K562 (cell line): ENCODE measurements at regions not wholly inside any gene's neighbourhood (a gene's known extent, or its start where the extent isn't known, plus 50 kb on each side); places are given as distances from the start of the nearest gene placed in this dataset.

Experiments
- ATAC-seq: fragments of 200-7000 bp; cut with Tn5 transposase; 3 replicates; pipeline ENCODE4 v1.9.1; 2020; ENCODE audit warnings: moderate library complexity
- BruUV-seq: library from RNA; stranded (reverse); fragments of 400-500 nt; replicated peaks from 2 replicates; lab custom pipeline; 2021; lab: Mats Ljungman, UMichigan
- CTCF ChIA-PET: fragments of 300-600 bp; formaldehyde crosslinking; extraction: SDS; loops from one replicate; lab custom pipeline; 2021; ENCODE audit warnings: low intra/inter-chr PET ratio; lab: Yijun Ruan, JAX
- POLR2A ChIA-PET: fragments of 300-600, 350-650 bp; sonication (Branson Sonifier 250); formaldehyde crosslinking; extraction: SDS; loops from one replicate; lab custom pipeline; 2021; ENCODE audit warnings: antibody characterized with exemption, inconsistent platforms; lab: Yijun Ruan, JAX
- DNase-seq, 4 experiments: peaks; one replicate each; pipeline versions ENCODE4 v3.0.0 to v3.0.0-alpha.2; 2011 to 2018; ENCODE audit warnings: low spot score in 3 of 4, mixed read lengths in 3 of 4; ENCODE audit errors: extremely low read depth in 1 of 4
- FAIRE-seq: peaks from 2 replicates; lab custom pipeline; 2011; peaks lifted over from hg19 to GRCh38; lab: Jason Lieb, UNC
- H2AFZ ChIP-seq: 2 replicates; pipeline ENCODE4 v1.6.0; 2011; ENCODE audit warnings: low read depth, low read length, control low read depth, inconsistent platforms
- H3K27ac ChIP-seq: fragments of 200-600 bp; 3 replicates; pipeline ENCODE4 v1.8.0; 2011; ENCODE audit warnings: low read depth, mild to moderate bottlenecking, control low read depth, inconsistent platforms, low read length, moderate library complexity, mixed read lengths; ENCODE audit errors: extremely low read depth
- H3K27me3 ChIP-seq, 2 experiments: fragments of 300-600 bp in 1 of 2; 2 replicates in 1 of 2; 3 replicates in 1 of 2; pipeline versions ENCODE4 v1.6.0 to v1.8.0; 2011; ENCODE audit warnings: inconsistent platforms in 2 of 2, low read length in 2 of 2, mild to moderate bottlenecking in 1 of 2, mixed read lengths in 1 of 2, moderate library complexity in 1 of 2; ENCODE audit not compliant: control insufficient read depth in 2 of 2, insufficient read depth in 2 of 2
- H3K36me3 ChIP-seq: fragments of 300-600 bp; 3 replicates; pipeline ENCODE4 v1.8.0; 2011; ENCODE audit warnings: mild to moderate bottlenecking, low read length, inconsistent platforms; ENCODE audit not compliant: control insufficient read depth, insufficient read depth
- H3K4me1 ChIP-seq, 2 experiments: fragments of 200-600 bp in 1 of 2; replicated peaks in 1 of 2; 2 replicates in 1 of 2; 3 replicates in 1 of 2; pipeline versions ENCODE4 v1.5.1 to v1.8.0; 2011; ENCODE audit warnings: inconsistent platforms in 2 of 2, low read length in 2 of 2, mild to moderate bottlenecking in 1 of 2, mixed read lengths in 1 of 2, moderate library complexity in 1 of 2; ENCODE audit not compliant: control insufficient read depth in 2 of 2, insufficient read depth in 2 of 2
- H3K4me2 ChIP-seq: 2 replicates; pipeline ENCODE4 v1.6.1; 2011; ENCODE audit warnings: low read length, control low read depth, inconsistent platforms, mixed read lengths; ENCODE audit not compliant: insufficient read depth
- H3K4me3 ChIP-seq: fragments of 200-600 bp; sonication (generic), shearing (Covaris generic); 2 replicates; pipeline ENCODE4 v1.5.1; 2016; ENCODE audit warnings: control low read depth, inconsistent platforms
- H3K79me2 ChIP-seq: fragments of 200-600 bp; 3 replicates; pipeline ENCODE4 v1.8.0; 2011; ENCODE audit warnings: low read length, inconsistent platforms; ENCODE audit not compliant: control insufficient read depth, insufficient read depth
- H3K9ac ChIP-seq, 2 experiments: 2 replicates each; pipeline versions ENCODE4 v1.6.0 to v1.6.1; 2011; ENCODE audit warnings: low read depth in 2 of 2, low read length in 2 of 2, control low read depth in 1 of 2, inconsistent platforms in 1 of 2, mild to moderate bottlenecking in 1 of 2, mixed read lengths in 1 of 2; ENCODE audit not compliant: insufficient read depth in 1 of 2
- H3K9me1 ChIP-seq: one replicate; pipeline ENCODE4 v1.6.0; 2011; ENCODE audit warnings: inconsistent platforms, mild to moderate bottlenecking, low read length, moderate library complexity; ENCODE audit not compliant: control insufficient read depth, insufficient read depth
- H3K9me3 ChIP-seq: replicated peaks from 2 replicates; pipeline ENCODE4 v1.5.1; 2011; ENCODE audit warnings: low read depth, low read length, inconsistent platforms; ENCODE audit not compliant: control insufficient read depth, insufficient read depth
- H4K20me1 ChIP-seq: replicated peaks from 2 replicates; pipeline ENCODE4 v1.6.1; 2011; ENCODE audit warnings: low read length, inconsistent platforms, mixed read lengths; ENCODE audit not compliant: control insufficient read depth, insufficient read depth
- CHD2 ChIP-seq: IDR thresholded peaks from 2 replicates; pipeline ENCODE4 v1.6.1; 2011; ENCODE audit warnings: low read depth, low read length
- DACH1 ChIP-seq: fragments of 450-650 bp; IDR thresholded peaks from 2 replicates; pipeline ENCODE4 v1.6.1; 2018; ENCODE audit not compliant: partially characterized antibody
- FOXA1 ChIP-seq: fragments of 450-650 bp; IDR thresholded peaks from 2 replicates; pipeline ENCODE4 v1.6.1; 2016; ENCODE audit warnings: mild to moderate bottlenecking, borderline replicate concordance
- PHTF2 ChIP-seq: fragments of 250-450 bp; sonication (Bioruptor Pico); IDR thresholded peaks from 2 replicates; pipeline ENCODE4 v1.5.0; 2021; ENCODE audit warnings: mild to moderate bottlenecking
- TOE1 ChIP-seq, 2 experiments: fragments of 450-650 bp in 1 of 2; sonication (generic) in 1 of 2; formaldehyde crosslinking in 1 of 2; IDR thresholded peaks; 2 replicates each; pipeline versions ENCODE4 v1.7.1 to v1.8.0; 2016 to 2022; ENCODE audit warnings: borderline replicate concordance in 2 of 2, mild to moderate bottlenecking in 2 of 2, antibody characterized with exemption in 1 of 2, inconsistent platforms in 1 of 2, low read depth in 1 of 2, missing genetic modification reagents in 1 of 2, moderate library complexity in 1 of 2
- XRCC3 ChIP-seq: fragments of 450-650 bp; IDR thresholded peaks from 2 replicates; pipeline ENCODE4 v1.6.1; 2017; ENCODE audit warnings: mild to moderate bottlenecking, moderate library complexity
- WGBS: fragments of 100-300 bp; shearing (Covaris generic); methylation state at CpG from one replicate; pipeline ENCODE4 v1.1.6; 2016; ENCODE audit warnings: low coverage, mixed read lengths; ENCODE audit not compliant: insufficient coverage; ENCODE audit errors: missing lambda C conversion rate; 5-methylcytosine and 5-hydroxymethylcytosine counted together
- in situ Hi-C: fragments of 300-500 bp; cut with MboI; formaldehyde crosslinking; loops from 4 replicates; pipeline ENCODE4 v1.15.0; 2018; ENCODE audit warnings: inconsistent platforms, mixed read lengths
- intact Hi-C: fragments of 100-400 bp; cut with micrococcal nuclease; formaldehyde crosslinking; loops from 2 replicates; pipeline ENCODE4 v1.14.2; 2022
- TF ChIP-seq, protein P1 (sequence below): sonication (generic); formaldehyde crosslinking; IDR thresholded peaks from 2 replicates; pipeline ENCODE4 v1.8.1; 2023; ENCODE audit warnings: missing genetic modification reagents, mild to moderate bottlenecking, borderline replicate concordance
- TF ChIP-seq, protein P2 (sequence below): conservative IDR thresholded peaks from 2 replicates; pipeline ENCODE4 v1.6.1; 2011; ENCODE audit warnings: low read depth, mild to moderate bottlenecking, low read length; ENCODE audit not compliant: control insufficient read depth
- TF ChIP-seq, protein P3 (sequence below): fragments of 200-800 bp; sonication (Bioruptor generic); IDR thresholded peaks from 2 replicates; pipeline ENCODE4 v1.6.1; 2017; ENCODE audit warnings: missing genetic modification characterization, missing compliant biosample characterization

DNA sequence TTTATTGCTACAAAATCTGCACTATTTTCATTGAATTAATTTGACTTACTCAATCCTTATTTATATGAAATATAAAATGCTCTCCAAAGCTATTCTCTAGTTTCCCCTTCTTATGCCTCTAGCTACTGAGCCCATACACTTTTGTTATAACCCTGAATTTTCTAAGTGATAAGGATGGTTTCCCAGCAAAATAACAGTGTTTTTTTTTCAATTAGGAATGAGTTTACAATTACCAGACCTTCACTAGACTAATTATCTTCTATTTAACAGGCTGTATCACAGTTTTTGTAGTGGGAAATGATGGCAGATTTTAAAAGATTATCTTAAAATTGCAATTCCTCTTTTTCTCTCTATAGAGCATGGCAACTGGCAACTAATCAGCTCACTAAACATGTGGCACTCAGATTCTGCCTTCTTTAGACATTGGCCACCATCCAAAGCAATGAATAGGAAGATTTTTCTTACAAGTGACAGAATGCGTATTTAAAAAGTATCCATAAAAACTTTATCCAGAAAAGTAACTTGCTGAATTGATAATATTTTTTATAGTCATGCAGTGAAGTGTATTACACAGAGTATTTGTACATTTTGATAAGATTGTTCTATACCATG is 585.7 kb upstream of the ZNF608 start (continued):
- TF ChIP-seq, protein P1, sequence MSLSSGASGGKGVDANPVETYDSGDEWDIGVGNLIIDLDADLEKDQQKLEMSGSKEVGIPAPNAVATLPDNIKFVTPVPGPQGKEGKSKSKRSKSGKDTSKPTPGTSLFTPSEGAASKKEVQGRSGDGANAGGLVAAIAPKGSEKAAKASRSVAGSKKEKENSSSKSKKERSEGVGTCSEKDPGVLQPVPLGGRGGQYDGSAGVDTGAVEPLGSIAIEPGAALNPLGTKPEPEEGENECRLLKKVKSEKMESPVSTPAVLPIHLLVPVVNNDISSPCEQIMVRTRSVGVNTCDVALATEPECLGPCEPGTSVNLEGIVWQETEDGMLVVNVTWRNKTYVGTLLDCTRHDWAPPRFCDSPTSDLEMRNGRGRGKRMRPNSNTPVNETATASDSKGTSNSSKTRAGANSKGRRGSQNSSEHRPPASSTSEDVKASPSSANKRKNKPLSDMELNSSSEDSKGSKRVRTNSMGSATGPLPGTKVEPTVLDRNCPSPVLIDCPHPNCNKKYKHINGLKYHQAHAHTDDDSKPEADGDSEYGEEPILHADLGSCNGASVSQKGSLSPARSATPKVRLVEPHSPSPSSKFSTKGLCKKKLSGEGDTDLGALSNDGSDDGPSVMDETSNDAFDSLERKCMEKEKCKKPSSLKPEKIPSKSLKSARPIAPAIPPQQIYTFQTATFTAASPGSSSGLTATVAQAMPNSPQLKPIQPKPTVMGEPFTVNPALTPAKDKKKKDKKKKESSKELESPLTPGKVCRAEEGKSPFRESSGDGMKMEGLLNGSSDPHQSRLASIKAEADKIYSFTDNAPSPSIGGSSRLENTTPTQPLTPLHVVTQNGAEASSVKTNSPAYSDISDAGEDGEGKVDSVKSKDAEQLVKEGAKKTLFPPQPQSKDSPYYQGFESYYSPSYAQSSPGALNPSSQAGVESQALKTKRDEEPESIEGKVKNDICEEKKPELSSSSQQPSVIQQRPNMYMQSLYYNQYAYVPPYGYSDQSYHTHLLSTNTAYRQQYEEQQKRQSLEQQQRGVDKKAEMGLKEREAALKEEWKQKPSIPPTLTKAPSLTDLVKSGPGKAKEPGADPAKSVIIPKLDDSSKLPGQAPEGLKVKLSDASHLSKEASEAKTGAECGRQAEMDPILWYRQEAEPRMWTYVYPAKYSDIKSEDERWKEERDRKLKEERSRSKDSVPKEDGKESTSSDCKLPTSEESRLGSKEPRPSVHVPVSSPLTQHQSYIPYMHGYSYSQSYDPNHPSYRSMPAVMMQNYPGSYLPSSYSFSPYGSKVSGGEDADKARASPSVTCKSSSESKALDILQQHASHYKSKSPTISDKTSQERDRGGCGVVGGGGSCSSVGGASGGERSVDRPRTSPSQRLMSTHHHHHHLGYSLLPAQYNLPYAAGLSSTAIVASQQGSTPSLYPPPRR (CRISPR knock-in tag): no peak
- TF ChIP-seq, all 486 proteins: peak for 0

DNA sequence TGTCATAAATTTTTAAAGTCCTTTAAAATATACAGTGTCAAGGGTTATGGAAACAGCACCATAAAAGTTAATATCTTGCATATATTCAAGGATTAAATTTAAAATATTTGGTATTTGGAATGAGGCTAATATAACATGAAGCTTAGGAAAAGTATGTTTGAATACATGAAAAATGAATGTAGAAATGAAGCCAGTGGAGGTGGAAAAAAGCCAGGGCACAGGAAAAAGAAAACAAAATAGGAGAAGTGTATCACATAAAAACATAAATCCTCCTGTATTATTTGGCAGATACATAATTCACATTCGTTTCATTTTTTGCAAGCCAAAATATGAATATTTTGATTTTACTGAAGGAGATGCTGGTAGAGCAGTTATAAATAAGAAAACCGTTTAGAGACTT is 587.0 kb upstream of the ZNF608 start:
- no peaks in the 10 kb centered on the region for H3K79me2 ChIP-seq
- no TSS peak for BruUV-seq
- H3K9ac ChIP-seq: no peak overlapping the region
- no peaks in the 10 kb centered on the region for H4K20me1 ChIP-seq
- in situ Hi-C loops: no loop called here
- FAIRE-seq (no peak), DNase-seq (no peak), ATAC-seq (no peak)
- H3K4me2 ChIP-seq: no peak overlapping the region
- intact Hi-C loops: no loop called here
- H3K9me3 ChIP-seq: no peaks in the 10 kb centered on the region
- H3K27ac ChIP-seq: no peak overlapping the region
- WGBS: 2% methylated on average over 2 of the region's 2 CpGs
- TF ChIP-seq, protein P2, sequence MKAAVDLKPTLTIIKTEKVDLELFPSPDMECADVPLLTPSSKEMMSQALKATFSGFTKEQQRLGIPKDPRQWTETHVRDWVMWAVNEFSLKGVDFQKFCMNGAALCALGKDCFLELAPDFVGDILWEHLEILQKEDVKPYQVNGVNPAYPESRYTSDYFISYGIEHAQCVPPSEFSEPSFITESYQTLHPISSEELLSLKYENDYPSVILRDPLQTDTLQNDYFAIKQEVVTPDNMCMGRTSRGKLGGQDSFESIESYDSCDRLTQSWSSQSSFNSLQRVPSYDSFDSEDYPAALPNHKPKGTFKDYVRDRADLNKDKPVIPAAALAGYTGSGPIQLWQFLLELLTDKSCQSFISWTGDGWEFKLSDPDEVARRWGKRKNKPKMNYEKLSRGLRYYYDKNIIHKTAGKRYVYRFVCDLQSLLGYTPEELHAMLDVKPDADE: no peak
- TF ChIP-seq TOE1 (IDR thresholded peaks at IDR 0.05; ENCODE audit: borderline replicate concordance) (no peak), TOE1 (CRISPR knock-in tag; IDR thresholded peaks at IDR 0.05; ENCODE audit: borderline replicate concordance, low read depth) (no peak), FOXA1 (no peak), DACH1 (no peak), PHTF2 (CRISPR knock-in tag) (no peak), CHD2 (no peak), XRCC3 (no peak)
- TF ChIP-seq, protein P3, sequence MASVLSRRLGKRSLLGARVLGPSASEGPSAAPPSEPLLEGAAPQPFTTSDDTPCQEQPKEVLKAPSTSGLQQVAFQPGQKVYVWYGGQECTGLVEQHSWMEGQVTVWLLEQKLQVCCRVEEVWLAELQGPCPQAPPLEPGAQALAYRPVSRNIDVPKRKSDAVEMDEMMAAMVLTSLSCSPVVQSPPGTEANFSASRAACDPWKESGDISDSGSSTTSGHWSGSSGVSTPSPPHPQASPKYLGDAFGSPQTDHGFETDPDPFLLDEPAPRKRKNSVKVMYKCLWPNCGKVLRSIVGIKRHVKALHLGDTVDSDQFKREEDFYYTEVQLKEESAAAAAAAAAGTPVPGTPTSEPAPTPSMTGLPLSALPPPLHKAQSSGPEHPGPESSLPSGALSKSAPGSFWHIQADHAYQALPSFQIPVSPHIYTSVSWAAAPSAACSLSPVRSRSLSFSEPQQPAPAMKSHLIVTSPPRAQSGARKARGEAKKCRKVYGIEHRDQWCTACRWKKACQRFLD (CRISPR knock-in tag): no peak
- no peaks in the 10 kb centered on the region for H3K9me1 ChIP-seq
- H3K36me3 ChIP-seq: no peaks in the 10 kb centered on the region
- ChIA-PET CTCF (no interaction called here), POLR2A (no interaction called here)
- H3K4me3 ChIP-seq: no peak overlapping the region
- H2AFZ ChIP-seq: no peak overlapping the region
- no peaks in the 10 kb centered on the region for H3K4me1 ChIP-seq
- no peaks in the 10 kb centered on the region for H3K27me3 ChIP-seq
